HG02571 (cell line): ENCODE measurements at regions not wholly inside any gene's neighbourhood (a gene's known extent, or its start where the extent isn't known, plus 50 kb on each side); places are given as distances from the start of the nearest gene placed in this dataset.

Source experiments
- ATAC-seq: cut with Tn5 transposase; IDR thresholded peaks from one replicate; pipeline ENCODE4 v1.9.1; 2021; ENCODE audit warnings: mild to moderate bottlenecking, moderate library complexity; ENCODE audit not compliant: unreplicated experiment

GRCh38 chr2:57758686-57759085 lies 287.9 kb upstream of the VRK2 start:
- ATAC-seq = no peak

- ATAC-seq = no peak
Measured at GRCh38 chr2:57759131-57759530, 287.5 kb upstream of the VRK2 start.

GRCh38 chr2:57759822-57760300 lies 286.7 kb upstream of the VRK2 start:
- peak; percentile 90 for ATAC-seq

GRCh38 chr2:57760381-57760801 lies 286.2 kb upstream of the VRK2 start:
- ATAC-seq = peak; percentile 51

GRCh38 chr2:57776916-57777315 lies 269.7 kb upstream of the VRK2 start:
- no peak for ATAC-seq

- ATAC-seq = no peak
Measured at GRCh38 chr2:57782587-57782986, 264.0 kb upstream of the VRK2 start.

- ATAC-seq = no peak
Measured at GRCh38 chr2:57793310-57793709, 253.3 kb upstream of the VRK2 start.

- ATAC-seq = no peak
Measured at GRCh38 chr2:57796527-57796926, 250.1 kb upstream of the VRK2 start.

GRCh38 chr2:57798346-57798745 lies 248.3 kb upstream of the VRK2 start:
- ATAC-seq = no peak

- ATAC-seq = no peak
Measured at GRCh38 chr2:57802243-57802642, 244.4 kb upstream of the VRK2 start.

GRCh38 chr2:57804971-57805370 lies 241.6 kb upstream of the VRK2 start:
- ATAC-seq = no peak

GRCh38 chr2:57806449-57806968 lies 240.1 kb upstream of the VRK2 start:
- ATAC-seq = no peak

- peak; percentile 96 for ATAC-seq
Measured at GRCh38 chr2:57809230-57809629, 237.4 kb upstream of the VRK2 start.

GRCh38 chr2:57821088-57821487 lies 225.5 kb upstream of the VRK2 start:
- ATAC-seq = no peak

GRCh38 chr2:57828221-57828620 lies 218.4 kb upstream of the VRK2 start:
- ATAC-seq = no peak

- ATAC-seq = no peak
Measured at GRCh38 chr2:57834666-57835065, 211.9 kb upstream of the VRK2 start.

GRCh38 chr2:57842531-57842930 lies 204.1 kb upstream of the VRK2 start:
- ATAC-seq = no peak

- no peak for ATAC-seq
Measured at GRCh38 chr2:57843158-57843557, 203.4 kb upstream of the VRK2 start.

GRCh38 chr2:57848723-57849122 lies 197.9 kb upstream of the VRK2 start:
- no peak for ATAC-seq

- ATAC-seq = no peak
Measured at GRCh38 chr2:57849843-57850242, 196.8 kb upstream of the VRK2 start.

GRCh38 chr2:57850415-57851130 lies 196.0 kb upstream of the VRK2 start:
- no peak for ATAC-seq

GRCh38 chr2:57855212-57855611 lies 191.4 kb upstream of the VRK2 start:
- ATAC-seq = no peak

GRCh38 chr2:57859755-57860154 lies 186.9 kb upstream of the VRK2 start:
- no peak for ATAC-seq
